ENCODE measurements at regions not wholly inside any gene's neighbourhood (a gene's known extent, or its start where the extent isn't known, plus 50 kb on each side); places are given as distances from the start of the nearest gene placed in this dataset.

DNA sequence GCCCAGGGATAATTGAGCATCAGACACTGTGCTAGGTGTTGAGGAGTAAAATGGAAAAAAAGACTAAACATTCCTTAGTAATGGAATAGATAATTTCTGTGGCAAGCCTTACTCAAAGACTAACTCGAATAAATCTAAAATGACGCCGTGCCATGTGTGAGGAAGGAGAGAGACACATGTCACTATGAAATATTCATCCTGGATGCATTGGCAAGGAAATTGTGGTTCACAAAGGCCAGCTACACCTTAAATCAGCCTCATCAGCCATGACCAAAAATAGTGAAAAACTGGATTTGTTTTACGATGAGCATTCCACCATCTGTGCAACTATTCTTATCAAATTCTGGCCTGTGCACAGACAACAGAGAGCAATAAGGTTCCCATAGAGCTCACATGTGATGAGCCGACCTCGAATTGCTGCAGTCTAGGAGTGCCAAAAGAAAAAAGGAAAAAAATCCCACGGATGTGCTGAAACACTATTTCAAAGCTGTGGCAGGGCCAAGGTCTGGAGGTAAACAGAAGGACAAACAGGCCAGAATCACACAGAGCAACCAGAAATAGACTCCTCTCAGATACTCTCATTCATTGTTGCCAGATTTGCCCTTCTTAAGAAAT, 505.7 kb downstream of the EFNB2 start:
- Histone ChIP-seq H3F3A (ENCODE audit: control insufficient read depth, insufficient read depth) (no peaks in the 10 kb centered on the region), H3K27me3 (ENCODE audit: control insufficient read depth, low read length) (no peaks in the 10 kb centered on the region), H3K4me2 (ENCODE audit: low read length) (no peak overlapping the region), H4K20me1 (ENCODE audit: control insufficient read depth, insufficient read depth, low read depth, low read length) (no peaks in the 10 kb centered on the region), H3K9me3 (ENCODE audit: control insufficient read depth, insufficient read depth, low read length) (no peaks in the 10 kb centered on the region), H3K4me3 (ENCODE audit: low read length) (no peak overlapping the region), H3K4me1 (ENCODE audit: control insufficient read depth, low read length) (no peaks in the 10 kb centered on the region), H3K9me2 (replicated peaks; ENCODE audit: control insufficient read depth, low read length) (peaks cover 3% of the 10 kb centered on the region; the same call in 1 of the 2 replicates), H3K36me3 (ENCODE audit: control insufficient read depth, low read length) (no peaks in the 10 kb centered on the region), H3K79me2 (ENCODE audit: control insufficient read depth, low read length) (no peaks in the 10 kb centered on the region), H3K27ac (ENCODE audit: low read depth, low read length) (no peak overlapping the region)
- TF ChIP-seq EZH2phosphoT487 (IDR thresholded peaks at IDR 0.05; ENCODE audit: borderline replicate concordance, low read length) = no peak
- TF ChIP-seq, protein P1, sequence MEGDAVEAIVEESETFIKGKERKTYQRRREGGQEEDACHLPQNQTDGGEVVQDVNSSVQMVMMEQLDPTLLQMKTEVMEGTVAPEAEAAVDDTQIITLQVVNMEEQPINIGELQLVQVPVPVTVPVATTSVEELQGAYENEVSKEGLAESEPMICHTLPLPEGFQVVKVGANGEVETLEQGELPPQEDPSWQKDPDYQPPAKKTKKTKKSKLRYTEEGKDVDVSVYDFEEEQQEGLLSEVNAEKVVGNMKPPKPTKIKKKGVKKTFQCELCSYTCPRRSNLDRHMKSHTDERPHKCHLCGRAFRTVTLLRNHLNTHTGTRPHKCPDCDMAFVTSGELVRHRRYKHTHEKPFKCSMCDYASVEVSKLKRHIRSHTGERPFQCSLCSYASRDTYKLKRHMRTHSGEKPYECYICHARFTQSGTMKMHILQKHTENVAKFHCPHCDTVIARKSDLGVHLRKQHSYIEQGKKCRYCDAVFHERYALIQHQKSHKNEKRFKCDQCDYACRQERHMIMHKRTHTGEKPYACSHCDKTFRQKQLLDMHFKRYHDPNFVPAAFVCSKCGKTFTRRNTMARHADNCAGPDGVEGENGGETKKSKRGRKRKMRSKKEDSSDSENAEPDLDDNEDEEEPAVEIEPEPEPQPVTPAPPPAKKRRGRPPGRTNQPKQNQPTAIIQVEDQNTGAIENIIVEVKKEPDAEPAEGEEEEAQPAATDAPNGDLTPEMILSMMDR (IDR thresholded peaks at IDR 0.05; ENCODE audit: low read depth, low read length, poor library complexity, severe bottlenecking) = no peak

DNA sequence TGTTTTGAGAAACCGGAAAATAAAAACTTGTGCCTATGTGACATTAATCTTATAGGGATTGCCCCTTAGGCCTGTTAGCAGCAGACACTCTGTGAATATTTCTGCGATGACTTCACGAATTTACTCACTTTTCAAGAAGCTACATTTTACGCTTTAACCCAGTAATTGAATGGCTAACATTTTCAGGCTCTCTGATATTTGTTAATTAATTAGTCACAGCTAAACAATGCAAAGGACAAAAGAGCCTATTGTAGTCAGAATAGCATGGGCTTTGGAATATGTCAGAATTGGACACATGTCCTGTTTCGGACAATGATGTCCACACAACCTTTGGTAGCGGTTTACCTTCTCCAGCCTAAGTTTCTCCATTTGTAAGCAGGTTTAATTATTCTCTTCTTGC, 506.6 kb downstream of the EFNB2 start:
- Histone ChIP-seq H3K9me3 (ENCODE audit: control insufficient read depth, insufficient read depth, low read length) (no peaks in the 10 kb centered on the region), H4K20me1 (ENCODE audit: control insufficient read depth, insufficient read depth, low read depth, low read length) (no peaks in the 10 kb centered on the region), H3K9me2 (replicated peaks; ENCODE audit: control insufficient read depth, low read length) (peaks cover 3% of the 10 kb centered on the region; the same call in 1 of the 2 replicates), H3K27ac (ENCODE audit: low read depth, low read length) (no peak overlapping the region), H3K4me1 (ENCODE audit: control insufficient read depth, low read length) (no peaks in the 10 kb centered on the region), H3K79me2 (ENCODE audit: control insufficient read depth, low read length) (no peaks in the 10 kb centered on the region), H3F3A (ENCODE audit: control insufficient read depth, insufficient read depth) (no peaks in the 10 kb centered on the region), H3K27me3 (ENCODE audit: control insufficient read depth, low read length) (no peaks in the 10 kb centered on the region), H3K4me3 (ENCODE audit: low read length) (no peak overlapping the region), H3K36me3 (ENCODE audit: control insufficient read depth, low read length) (no peaks in the 10 kb centered on the region), H3K4me2 (ENCODE audit: low read length) (no peak overlapping the region)
- TF ChIP-seq, protein P1 (IDR thresholded peaks at IDR 0.05; ENCODE audit: low read depth, low read length, poor library complexity, severe bottlenecking) = no peak
- no peak for TF ChIP-seq EZH2phosphoT487 (IDR thresholded peaks at IDR 0.05; ENCODE audit: borderline replicate concordance, low read length)

DNA sequence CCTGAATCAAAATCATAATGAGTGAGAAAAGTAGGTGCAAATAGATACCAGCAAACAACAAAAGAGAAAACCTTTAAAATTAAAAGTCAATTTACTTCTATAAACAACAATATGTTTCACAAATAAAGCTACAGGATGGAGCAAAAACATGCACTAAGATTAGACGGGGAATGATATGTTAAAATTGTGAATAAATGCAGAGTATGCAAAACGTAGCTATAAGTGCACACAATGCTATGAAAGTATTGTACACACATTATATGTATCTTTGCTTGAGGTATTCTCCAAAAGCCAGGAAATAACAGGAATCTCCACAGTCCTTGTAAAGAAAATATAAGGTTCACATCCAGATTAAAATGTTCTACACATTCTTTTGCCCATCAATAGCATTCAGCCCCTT, 523.9 kb downstream of the EFNB2 start:
- no peaks in the 10 kb centered on the region for H4K20me1 ChIP-seq (ENCODE audit: control insufficient read depth, insufficient read depth, low read depth, low read length)
- H3K36me3 ChIP-seq (ENCODE audit: control insufficient read depth, low read length) = no peaks in the 10 kb centered on the region
- no peak overlapping the region for H3K4me2 ChIP-seq (ENCODE audit: low read length)
- H3K4me1 ChIP-seq (ENCODE audit: control insufficient read depth, low read length) = no peaks in the 10 kb centered on the region
- H3K9me3 ChIP-seq (ENCODE audit: control insufficient read depth, insufficient read depth, low read length) = no peaks in the 10 kb centered on the region
- H3K27me3 ChIP-seq (ENCODE audit: control insufficient read depth, low read length) = no peaks in the 10 kb centered on the region
- H3F3A ChIP-seq (ENCODE audit: control insufficient read depth, insufficient read depth) = no peaks in the 10 kb centered on the region
- no peaks in the 10 kb centered on the region for H3K79me2 ChIP-seq (ENCODE audit: control insufficient read depth, low read length)
- no peak overlapping the region for H3K27ac ChIP-seq (ENCODE audit: low read depth, low read length)
- no peaks in the 10 kb centered on the region for H3K9me2 ChIP-seq (replicated peaks; ENCODE audit: control insufficient read depth, low read length)
- TF ChIP-seq EZH2phosphoT487 (IDR thresholded peaks at IDR 0.05; ENCODE audit: borderline replicate concordance, low read length) = no peak
- TF ChIP-seq, protein P1 (IDR thresholded peaks at IDR 0.05; ENCODE audit: low read depth, low read length, poor library complexity, severe bottlenecking) = no peak
- no peak overlapping the region for H3K4me3 ChIP-seq (ENCODE audit: low read length)
